WERI-Rb-1 (cell line): ENCODE measurements at regions not wholly inside any gene's neighbourhood (a gene's known extent, or its start where the extent isn't known, plus 50 kb on each side); places are given as distances from the start of the nearest gene placed in this dataset.

Experiments
- DNase-seq: peaks from one replicate; pipeline ENCODE4 v3.0.0-alpha.2; 2020
- H3K27ac ChIP-seq: fragments of 250-450 bp; sonication (Bioruptor Pico); 2 replicates; pipeline ENCODE4 v1.5.1; 2020; ENCODE audit warnings: mild to moderate bottlenecking, moderate library complexity
- H3K27me3 ChIP-seq: fragments of 250-450 bp; sonication (Bioruptor Pico); 2 replicates; pipeline ENCODE4 v1.5.1; 2021; ENCODE audit warnings: mild to moderate bottlenecking, low read depth, moderate library complexity; ENCODE audit not compliant: insufficient read depth, severe bottlenecking
- H3K36me3 ChIP-seq: fragments of 250-450 bp; sonication (Bioruptor Pico); 2 replicates; pipeline ENCODE4 v1.5.1; 2020; ENCODE audit warnings: mild to moderate bottlenecking, moderate library complexity
- H3K4me3 ChIP-seq: 2 replicates; pipeline ENCODE4 v1.5.1; 2011; ENCODE audit warnings: low read depth, mild to moderate bottlenecking, control low read depth, low read length
- H3K9me3 ChIP-seq: fragments of 250-450 bp; sonication (Bioruptor Pico); 2 replicates; pipeline ENCODE4 v1.5.1; 2021; ENCODE audit warnings: mild to moderate bottlenecking, moderate library complexity; ENCODE audit not compliant: severe bottlenecking
- TF ChIP-seq, protein P1 (sequence below): IDR thresholded peaks from 2 replicates; pipeline ENCODE4 v1.5.1; 2011; ENCODE audit warnings: low read depth, mild to moderate bottlenecking, control low read depth, inconsistent platforms, low read length

DNA sequence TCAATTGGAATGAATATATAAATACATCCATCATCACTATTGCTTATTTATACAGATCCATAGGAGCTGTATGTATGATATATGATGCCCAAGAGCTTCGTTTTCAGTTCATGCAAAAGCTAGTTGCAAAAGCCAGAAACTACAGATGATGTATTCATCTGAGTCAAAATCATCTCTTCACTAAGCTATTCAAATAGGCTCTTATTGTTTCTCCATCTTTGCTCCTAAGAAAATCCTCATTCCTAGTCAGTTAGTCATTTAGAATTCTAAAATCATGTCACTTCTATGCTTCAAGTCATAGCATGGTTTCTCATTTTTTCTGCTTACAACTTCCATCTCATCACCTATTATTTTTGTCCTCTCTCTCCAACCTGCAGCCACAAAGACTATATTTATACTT lies 300.1 kb upstream of the TRAM1L1 start:
- no peak for DNase-seq
- Histone ChIP-seq H3K27ac (no peak overlapping the region), H3K27me3 (no peaks in the 10 kb centered on the region), H3K9me3 (no peaks in the 10 kb centered on the region), H3K36me3 (no peaks in the 10 kb centered on the region), H3K4me3 (no peak overlapping the region)
- TF ChIP-seq, protein P1, sequence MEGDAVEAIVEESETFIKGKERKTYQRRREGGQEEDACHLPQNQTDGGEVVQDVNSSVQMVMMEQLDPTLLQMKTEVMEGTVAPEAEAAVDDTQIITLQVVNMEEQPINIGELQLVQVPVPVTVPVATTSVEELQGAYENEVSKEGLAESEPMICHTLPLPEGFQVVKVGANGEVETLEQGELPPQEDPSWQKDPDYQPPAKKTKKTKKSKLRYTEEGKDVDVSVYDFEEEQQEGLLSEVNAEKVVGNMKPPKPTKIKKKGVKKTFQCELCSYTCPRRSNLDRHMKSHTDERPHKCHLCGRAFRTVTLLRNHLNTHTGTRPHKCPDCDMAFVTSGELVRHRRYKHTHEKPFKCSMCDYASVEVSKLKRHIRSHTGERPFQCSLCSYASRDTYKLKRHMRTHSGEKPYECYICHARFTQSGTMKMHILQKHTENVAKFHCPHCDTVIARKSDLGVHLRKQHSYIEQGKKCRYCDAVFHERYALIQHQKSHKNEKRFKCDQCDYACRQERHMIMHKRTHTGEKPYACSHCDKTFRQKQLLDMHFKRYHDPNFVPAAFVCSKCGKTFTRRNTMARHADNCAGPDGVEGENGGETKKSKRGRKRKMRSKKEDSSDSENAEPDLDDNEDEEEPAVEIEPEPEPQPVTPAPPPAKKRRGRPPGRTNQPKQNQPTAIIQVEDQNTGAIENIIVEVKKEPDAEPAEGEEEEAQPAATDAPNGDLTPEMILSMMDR = no peak

DNA sequence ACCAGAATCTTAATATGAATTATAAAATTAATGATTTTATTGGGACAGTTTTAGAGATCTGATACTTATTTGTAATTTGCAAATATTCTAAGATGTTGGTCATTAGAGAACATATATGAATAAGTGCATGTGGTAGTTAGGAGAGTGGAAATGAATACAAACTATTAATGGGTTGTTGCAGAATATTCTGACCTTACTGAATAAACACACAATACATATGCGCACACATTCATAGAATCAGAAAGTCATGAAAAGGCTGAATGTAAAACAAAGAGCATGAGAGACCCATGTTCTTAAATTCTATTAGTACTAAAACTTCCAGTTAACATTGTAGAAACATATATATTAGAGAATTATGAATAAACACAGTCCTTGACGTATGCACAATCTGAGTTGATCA lies 301.7 kb upstream of the TRAM1L1 start:
- no peak for DNase-seq
- Histone ChIP-seq H3K9me3 (no peaks in the 10 kb centered on the region), H3K27ac (no peak overlapping the region), H3K36me3 (no peaks in the 10 kb centered on the region), H3K27me3 (no peaks in the 10 kb centered on the region), H3K4me3 (no peak overlapping the region)
- TF ChIP-seq, protein P1 = no peak

DNA sequence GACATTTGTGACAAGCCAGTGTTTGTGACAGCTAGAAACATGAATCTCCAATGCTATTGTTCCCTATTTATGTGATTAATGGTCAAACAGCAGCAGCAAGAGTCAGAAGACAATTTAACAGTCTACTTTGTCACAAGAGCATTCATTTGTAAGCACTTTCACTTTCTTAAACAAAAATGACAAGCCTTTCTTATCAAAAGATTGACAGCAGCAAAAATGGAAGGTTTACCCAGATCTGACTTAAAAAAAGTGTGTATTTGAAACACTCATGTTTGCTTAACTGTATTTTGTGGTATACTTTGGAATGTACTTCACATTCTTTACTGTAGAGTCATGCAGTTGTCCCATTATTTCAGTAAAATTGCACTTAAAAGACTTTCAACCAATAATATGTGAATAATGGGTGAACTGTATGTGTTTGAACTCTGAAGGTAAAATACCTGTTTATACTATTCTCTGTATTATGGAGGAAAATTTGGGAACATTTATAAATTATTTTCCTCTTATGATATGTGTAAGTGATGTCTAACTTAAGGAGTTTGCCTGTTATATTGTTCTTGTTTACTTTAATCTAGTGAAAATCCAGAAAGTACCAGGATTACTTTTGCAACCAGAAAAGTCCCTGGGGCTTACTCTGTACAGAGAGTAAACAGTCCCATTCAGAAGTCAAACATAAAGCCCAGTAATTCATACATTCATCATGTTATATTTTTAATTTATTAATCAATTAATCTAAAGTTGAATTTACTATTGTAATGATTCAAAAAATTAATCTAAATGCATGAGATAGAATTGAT lies 314.9 kb upstream of the TRAM1L1 start:
- DNase-seq = no peak
- Histone ChIP-seq H3K4me3 (no peak overlapping the region), H3K27ac (no peak overlapping the region), H3K36me3 (no peaks in the 10 kb centered on the region), H3K9me3 (no peaks in the 10 kb centered on the region), H3K27me3 (no peaks in the 10 kb centered on the region)
- TF ChIP-seq, protein P1 = no peak

DNA sequence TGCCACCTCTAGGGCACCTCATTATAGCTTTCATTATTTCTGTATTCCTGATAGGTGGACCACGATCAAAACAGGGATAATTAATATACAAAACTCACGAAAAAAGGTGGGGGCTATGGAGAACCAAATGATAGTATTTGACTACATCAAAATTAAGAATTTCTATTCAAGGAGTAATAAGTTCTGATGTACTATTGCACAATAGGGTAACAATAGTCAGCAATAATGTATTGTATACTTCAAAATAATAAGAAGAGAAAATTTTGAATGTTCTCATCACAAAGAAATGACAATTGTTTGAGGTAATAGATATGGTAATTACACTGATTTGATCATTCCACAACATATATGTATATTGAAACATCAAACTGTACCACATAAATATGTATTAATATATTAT lies 327.3 kb upstream of the TRAM1L1 start:
- Histone ChIP-seq H3K36me3 (no peaks in the 10 kb centered on the region), H3K27me3 (no peaks in the 10 kb centered on the region), H3K4me3 (no peak overlapping the region), H3K27ac (no peak overlapping the region), H3K9me3 (no peaks in the 10 kb centered on the region)
- TF ChIP-seq, protein P1 = no peak
- no peak for DNase-seq

DNA sequence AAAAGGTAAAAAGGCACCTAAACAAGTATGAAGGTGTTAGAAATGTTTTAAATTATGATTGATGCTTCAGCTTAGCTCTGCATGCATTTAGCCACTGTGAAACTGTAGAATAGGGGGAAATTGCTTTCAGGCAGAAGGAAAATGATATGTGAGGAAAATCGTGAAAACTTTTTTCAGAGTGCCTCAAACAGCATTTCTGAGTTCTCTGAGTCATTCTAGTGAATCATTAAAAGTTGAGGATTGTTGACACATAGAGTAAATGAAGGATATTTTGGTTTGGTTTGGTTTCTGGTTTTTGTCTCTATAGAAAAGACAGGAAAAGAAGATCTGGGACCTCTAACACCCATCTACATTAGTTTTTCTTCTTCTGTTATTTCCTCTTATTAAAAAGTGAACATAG lies 332.5 kb upstream of the TRAM1L1 start:
- no peak overlapping the region for H3K4me3 ChIP-seq
- H3K36me3 ChIP-seq = no peaks in the 10 kb centered on the region
- TF ChIP-seq, protein P1 = no peak
- no peak for DNase-seq
- no peaks in the 10 kb centered on the region for H3K9me3 ChIP-seq
- H3K27me3 ChIP-seq = no peaks in the 10 kb centered on the region
- no peak overlapping the region for H3K27ac ChIP-seq

DNA sequence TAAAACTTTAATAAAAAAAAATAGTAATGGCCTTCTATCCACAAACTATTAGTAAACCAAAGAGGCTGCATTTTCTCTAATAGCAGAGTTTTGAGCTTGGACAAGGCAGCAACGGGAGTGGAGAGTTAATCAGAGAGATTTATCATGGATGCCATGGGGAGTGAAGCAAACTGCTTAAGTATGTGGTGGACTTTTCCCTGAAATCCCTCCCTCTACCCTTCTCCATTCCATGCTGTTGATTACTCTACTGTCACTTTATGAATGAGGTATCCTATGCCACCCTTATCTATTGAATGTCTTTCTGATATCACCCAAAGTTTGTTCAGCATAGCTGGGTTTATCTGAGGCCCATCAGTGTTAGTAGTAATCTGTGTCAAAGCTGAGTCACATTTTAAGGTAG lies 335.6 kb upstream of the TRAM1L1 start:
- H3K27me3 ChIP-seq = no peaks in the 10 kb centered on the region
- H3K36me3 ChIP-seq = no peaks in the 10 kb centered on the region
- no peak overlapping the region for H3K4me3 ChIP-seq
- no peak overlapping the region for H3K27ac ChIP-seq
- no peaks in the 10 kb centered on the region for H3K9me3 ChIP-seq
- TF ChIP-seq, protein P1 = no peak
- DNase-seq = no peak
